ENCODE measurements at regions not wholly inside any gene's neighbourhood (a gene's known extent, or its start where the extent isn't known, plus 50 kb on each side); places are given as distances from the start of the nearest gene placed in this dataset.

DNA sequence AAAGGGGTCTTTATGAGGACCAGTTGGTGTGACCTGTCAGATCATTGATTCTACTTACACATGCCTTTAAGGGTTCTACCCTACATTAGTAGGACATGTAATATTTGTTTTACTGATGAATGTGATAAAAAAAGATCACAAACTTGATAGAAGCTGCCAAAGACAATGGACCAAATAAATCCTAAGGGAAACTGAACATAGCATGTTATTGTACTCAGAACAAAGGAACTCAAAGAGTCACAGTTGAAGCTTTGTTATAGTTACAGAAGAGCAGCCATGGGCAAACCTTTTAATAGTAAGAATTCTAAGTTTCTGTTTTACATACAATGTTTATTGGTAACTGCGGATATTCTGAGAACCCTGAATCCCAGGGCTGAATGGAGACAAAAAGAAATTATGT lies 780.1 kb downstream of the SLITRK6 start:
- H3K4me1 ChIP-seq, result no peaks in the 10 kb centered on the region
- TF ChIP-seq, protein P1, sequence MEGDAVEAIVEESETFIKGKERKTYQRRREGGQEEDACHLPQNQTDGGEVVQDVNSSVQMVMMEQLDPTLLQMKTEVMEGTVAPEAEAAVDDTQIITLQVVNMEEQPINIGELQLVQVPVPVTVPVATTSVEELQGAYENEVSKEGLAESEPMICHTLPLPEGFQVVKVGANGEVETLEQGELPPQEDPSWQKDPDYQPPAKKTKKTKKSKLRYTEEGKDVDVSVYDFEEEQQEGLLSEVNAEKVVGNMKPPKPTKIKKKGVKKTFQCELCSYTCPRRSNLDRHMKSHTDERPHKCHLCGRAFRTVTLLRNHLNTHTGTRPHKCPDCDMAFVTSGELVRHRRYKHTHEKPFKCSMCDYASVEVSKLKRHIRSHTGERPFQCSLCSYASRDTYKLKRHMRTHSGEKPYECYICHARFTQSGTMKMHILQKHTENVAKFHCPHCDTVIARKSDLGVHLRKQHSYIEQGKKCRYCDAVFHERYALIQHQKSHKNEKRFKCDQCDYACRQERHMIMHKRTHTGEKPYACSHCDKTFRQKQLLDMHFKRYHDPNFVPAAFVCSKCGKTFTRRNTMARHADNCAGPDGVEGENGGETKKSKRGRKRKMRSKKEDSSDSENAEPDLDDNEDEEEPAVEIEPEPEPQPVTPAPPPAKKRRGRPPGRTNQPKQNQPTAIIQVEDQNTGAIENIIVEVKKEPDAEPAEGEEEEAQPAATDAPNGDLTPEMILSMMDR (IDR thresholded peaks at IDR 0.05), result no peak
- intact Hi-C loops (cut with DNase I), result no loop called here

DNA sequence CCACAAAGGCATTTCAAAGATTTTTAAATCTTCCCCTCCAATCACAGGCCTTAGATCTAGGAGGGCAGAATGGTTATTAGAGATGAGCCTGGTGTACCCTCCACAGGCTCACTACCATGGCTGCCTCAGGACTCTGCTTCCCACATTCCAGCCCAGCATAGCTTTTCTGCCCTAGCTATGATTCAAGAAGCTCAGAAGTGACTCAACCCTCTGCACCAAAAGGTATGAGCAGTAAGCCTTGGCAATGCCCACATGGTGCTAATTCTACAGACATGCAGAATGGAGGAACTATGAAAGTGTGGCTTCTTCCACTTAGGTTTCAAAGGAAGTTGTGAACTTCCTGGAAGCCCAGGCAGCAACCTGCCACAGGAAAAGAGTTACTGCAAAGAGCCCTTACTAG lies 786.2 kb downstream of the SLITRK6 start:
- Histone ChIP-seq H3K36me3 (no peaks in the 10 kb centered on the region), H3K27ac (no peak overlapping the region), H3K4me3 (no peak overlapping the region), H3K9me3 (no peaks in the 10 kb centered on the region), H3K9ac (ENCODE audit: low read depth in 2 of 2, low read length in 2 of 2) (no peak overlapping the region), H3K4me1 (no peaks in the 10 kb centered on the region), H3K27me3 (no peaks in the 10 kb centered on the region)
- TF ChIP-seq, protein P1 (IDR thresholded peaks at IDR 0.05), result no peak
- intact Hi-C loops (cut with DNase I), result no loop called here
- DNase-seq, result no peak

More for the DNA sequence above, 780.1 kb downstream of the SLITRK6 start:
- H3K27me3 ChIP-seq, result no peaks in the 10 kb centered on the region
- H3K9me3 ChIP-seq, result no peaks in the 10 kb centered on the region
- H3K27ac ChIP-seq, result no peak overlapping the region
- no peak overlapping the region for H3K4me3 ChIP-seq
- H3K9ac ChIP-seq (ENCODE audit: low read depth in 2 of 2, low read length in 2 of 2), result no peak overlapping the region
- no peak for DNase-seq
- H3K36me3 ChIP-seq, result no peaks in the 10 kb centered on the region

DNA sequence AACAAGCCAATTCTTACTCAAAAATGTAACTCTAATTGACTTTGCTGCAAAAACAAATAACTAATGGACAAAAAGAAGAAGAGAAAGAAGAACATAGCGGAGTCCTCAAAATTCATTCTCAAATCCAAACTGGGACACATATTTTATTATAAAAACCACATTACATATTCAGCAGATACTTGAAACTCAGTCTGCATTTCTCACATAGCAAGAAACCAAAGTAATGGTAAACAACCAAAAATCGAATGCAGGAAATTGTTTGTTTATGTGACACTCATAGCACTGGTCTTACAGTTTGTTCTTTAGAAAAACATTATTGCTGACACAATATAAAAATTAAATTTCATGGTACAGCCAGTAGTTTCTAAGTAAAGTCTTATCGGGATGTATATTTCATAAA lies 789.8 kb downstream of the SLITRK6 start:
- no peaks in the 10 kb centered on the region for H3K27me3 ChIP-seq
- H3K27ac ChIP-seq, result no peak overlapping the region
- intact Hi-C loops (cut with DNase I), result no loop called here
- H3K9ac ChIP-seq (ENCODE audit: low read depth in 2 of 2, low read length in 2 of 2), result no peak overlapping the region
- no peaks in the 10 kb centered on the region for H3K4me1 ChIP-seq
- H3K4me3 ChIP-seq, result no peak overlapping the region
- TF ChIP-seq, protein P1 (IDR thresholded peaks at IDR 0.05), result no peak
- no peaks in the 10 kb centered on the region for H3K36me3 ChIP-seq
- DNase-seq, result no peak
- no peaks in the 10 kb centered on the region for H3K9me3 ChIP-seq

DNA sequence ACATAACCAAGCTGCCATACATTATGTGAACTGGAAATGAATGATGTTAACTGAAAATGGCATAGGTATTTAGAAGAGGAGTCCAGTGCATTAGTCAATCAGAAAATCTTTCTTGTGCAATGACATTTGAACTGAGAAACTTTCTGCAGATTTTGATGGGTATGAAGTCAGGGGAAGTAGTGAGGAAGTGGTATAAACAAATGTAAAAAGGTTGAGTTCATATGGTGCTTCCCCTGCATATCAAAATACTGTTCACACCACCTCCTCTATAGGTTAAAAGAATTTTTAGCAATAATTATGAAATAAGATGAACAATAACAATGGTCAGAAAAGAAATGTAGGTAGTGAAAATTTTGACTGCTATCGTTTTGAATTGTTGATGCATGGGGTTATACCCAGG lies 800.0 kb downstream of the SLITRK6 start:
- no peaks in the 10 kb centered on the region for H3K4me1 ChIP-seq
- H3K4me3 ChIP-seq, result no peak overlapping the region
- H3K9me3 ChIP-seq, result no peaks in the 10 kb centered on the region
- TF ChIP-seq, protein P1 (IDR thresholded peaks at IDR 0.05), result no peak
- intact Hi-C loops (cut with DNase I), result no loop called here
- no peak for DNase-seq
- no peak overlapping the region for H3K27ac ChIP-seq
- no peaks in the 10 kb centered on the region for H3K27me3 ChIP-seq
- no peak overlapping the region for H3K9ac ChIP-seq (ENCODE audit: low read depth in 2 of 2, low read length in 2 of 2)
- H3K36me3 ChIP-seq, result no peaks in the 10 kb centered on the region

DNA sequence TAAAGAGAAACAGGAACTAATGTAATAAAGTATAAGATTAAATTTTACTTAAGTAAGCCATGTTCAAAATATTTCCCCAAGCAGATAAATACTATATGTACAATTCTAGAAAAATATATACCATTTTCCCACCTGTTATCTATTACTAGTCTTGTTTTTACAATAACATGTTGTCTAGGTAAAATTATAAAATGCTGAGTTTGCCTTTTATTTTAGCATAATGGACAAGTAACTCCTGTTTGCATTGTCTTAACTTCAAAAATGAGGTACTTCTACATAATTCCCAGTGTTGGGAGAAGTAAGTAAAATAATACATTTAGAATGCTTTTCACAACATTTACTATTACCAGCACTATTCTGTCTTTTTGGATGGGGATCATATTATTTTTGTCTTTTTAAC lies 800.5 kb downstream of the SLITRK6 start:
- Histone ChIP-seq H3K36me3 (no peaks in the 10 kb centered on the region), H3K9ac (ENCODE audit: low read depth in 2 of 2, low read length in 2 of 2) (no peak overlapping the region), H3K9me3 (no peaks in the 10 kb centered on the region), H3K27me3 (no peaks in the 10 kb centered on the region), H3K4me3 (no peak overlapping the region), H3K4me1 (no peaks in the 10 kb centered on the region), H3K27ac (no peak overlapping the region)
- TF ChIP-seq, protein P1 (IDR thresholded peaks at IDR 0.05), result no peak
- intact Hi-C loops (cut with DNase I), result no loop called here
- DNase-seq, result no peak

DNA sequence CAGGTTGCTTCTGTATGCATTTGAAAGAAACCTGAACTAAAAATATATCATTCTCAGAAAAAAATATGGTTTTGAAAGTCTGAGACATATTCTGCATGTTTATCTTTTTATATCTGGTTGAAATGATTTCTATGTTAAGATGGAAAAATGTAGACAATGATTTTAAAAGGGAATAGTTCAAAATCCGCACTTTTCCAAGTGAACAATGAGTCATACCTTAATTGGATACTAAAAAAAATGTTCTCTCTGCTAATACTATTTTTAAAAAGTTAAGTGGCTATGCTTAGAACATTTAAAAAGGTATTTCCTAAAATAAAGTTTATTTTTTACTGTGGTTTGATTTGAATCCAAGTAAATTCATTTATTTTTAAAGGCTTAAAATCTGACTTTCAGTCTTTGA lies 801.4 kb downstream of the SLITRK6 start:
- TF ChIP-seq, protein P1 (IDR thresholded peaks at IDR 0.05), result no peak
- Histone ChIP-seq H3K4me3 (no peak overlapping the region), H3K9me3 (no peaks in the 10 kb centered on the region), H3K9ac (ENCODE audit: low read depth in 2 of 2, low read length in 2 of 2) (no peak overlapping the region), H3K27ac (no peak overlapping the region), H3K36me3 (no peaks in the 10 kb centered on the region), H3K4me1 (no peaks in the 10 kb centered on the region), H3K27me3 (no peaks in the 10 kb centered on the region)
- intact Hi-C loops (cut with DNase I), result no loop called here
- no peak for DNase-seq
